ENCODE measurements at regions not wholly inside any gene's neighbourhood (a gene's known extent, or its start where the extent isn't known, plus 50 kb on each side); places are given as distances from the start of the nearest gene placed in this dataset.

GRCh38 chr1:69246710-69247109, 321.0 kb upstream of the LRRC7 start:
- H3K9me3 ChIP-seq = no peaks in the 10 kb centered on the region
- H3K36me3 ChIP-seq = no peaks in the 10 kb centered on the region
- H3K4me1 ChIP-seq = no peaks in the 10 kb centered on the region
- intact Hi-C loops (cut with DNase I) = no loop called here
- H3K27ac ChIP-seq = no peak overlapping the region
- H3K27me3 ChIP-seq = no peaks in the 10 kb centered on the region
- H3K4me3 ChIP-seq = no peak overlapping the region
- ATAC-seq (no peak), DNase-seq (no peak)
- WGBS, 2 donors = 59 to 79% methylated on average over 2 of the region's 2 CpGs
- TF ChIP-seq, protein P1, sequence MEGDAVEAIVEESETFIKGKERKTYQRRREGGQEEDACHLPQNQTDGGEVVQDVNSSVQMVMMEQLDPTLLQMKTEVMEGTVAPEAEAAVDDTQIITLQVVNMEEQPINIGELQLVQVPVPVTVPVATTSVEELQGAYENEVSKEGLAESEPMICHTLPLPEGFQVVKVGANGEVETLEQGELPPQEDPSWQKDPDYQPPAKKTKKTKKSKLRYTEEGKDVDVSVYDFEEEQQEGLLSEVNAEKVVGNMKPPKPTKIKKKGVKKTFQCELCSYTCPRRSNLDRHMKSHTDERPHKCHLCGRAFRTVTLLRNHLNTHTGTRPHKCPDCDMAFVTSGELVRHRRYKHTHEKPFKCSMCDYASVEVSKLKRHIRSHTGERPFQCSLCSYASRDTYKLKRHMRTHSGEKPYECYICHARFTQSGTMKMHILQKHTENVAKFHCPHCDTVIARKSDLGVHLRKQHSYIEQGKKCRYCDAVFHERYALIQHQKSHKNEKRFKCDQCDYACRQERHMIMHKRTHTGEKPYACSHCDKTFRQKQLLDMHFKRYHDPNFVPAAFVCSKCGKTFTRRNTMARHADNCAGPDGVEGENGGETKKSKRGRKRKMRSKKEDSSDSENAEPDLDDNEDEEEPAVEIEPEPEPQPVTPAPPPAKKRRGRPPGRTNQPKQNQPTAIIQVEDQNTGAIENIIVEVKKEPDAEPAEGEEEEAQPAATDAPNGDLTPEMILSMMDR (IDR thresholded peaks at IDR 0.05) = no peak

DNA sequence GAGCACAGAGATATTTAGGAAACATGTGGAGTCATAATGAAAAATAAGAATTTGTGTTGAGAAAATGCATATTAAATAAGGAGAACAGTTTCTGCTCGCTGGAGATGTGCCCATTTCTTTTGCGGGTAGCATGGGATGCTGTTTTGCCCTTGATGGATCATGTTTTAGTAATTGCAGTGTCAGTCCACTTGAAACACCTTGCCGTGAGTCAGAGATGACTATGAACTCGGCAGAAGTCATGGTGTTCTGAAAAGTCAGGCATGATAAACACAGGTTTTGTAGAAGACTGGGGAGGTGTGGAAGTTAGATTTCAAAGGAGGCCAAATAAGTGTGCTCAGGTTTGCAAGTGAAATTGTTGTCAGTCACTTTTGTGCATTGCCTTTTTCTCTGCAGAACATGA, 315.0 kb upstream of the LRRC7 start:
- 66 to 82% methylated on average over 4 of the region's 4 CpGs for WGBS, 2 donors
- ATAC-seq (no peak), DNase-seq (no peak)
- H3K9me3 ChIP-seq = no peaks in the 10 kb centered on the region
- no peaks in the 10 kb centered on the region for H3K36me3 ChIP-seq
- intact Hi-C loops (cut with DNase I) = no loop called here
- H3K4me1 ChIP-seq = no peaks in the 10 kb centered on the region
- TF ChIP-seq, protein P1 (IDR thresholded peaks at IDR 0.05) = no peak
- no peak overlapping the region for H3K4me3 ChIP-seq
- H3K27me3 ChIP-seq = no peaks in the 10 kb centered on the region
- H3K27ac ChIP-seq = no peak overlapping the region

- Histone ChIP-seq H3K4me3 (no peak overlapping the region), H3K36me3 (no peaks in the 10 kb centered on the region), H3K9me3 (no peaks in the 10 kb centered on the region), H3K27me3 (no peaks in the 10 kb centered on the region), H3K27ac (no peak overlapping the region), H3K4me1 (no peaks in the 10 kb centered on the region)
- no peak for ATAC-seq
- intact Hi-C loops (cut with DNase I) = no loop called here
- TF ChIP-seq, protein P1 (IDR thresholded peaks at IDR 0.05) = no peak
- WGBS, 2 donors = 90% methylated on average over 1 of the region's 1 CpG
- DNase-seq = no peak
Observed at GRCh38 chr1:69256036-69256435, 311.7 kb upstream of the LRRC7 start.

DNA sequence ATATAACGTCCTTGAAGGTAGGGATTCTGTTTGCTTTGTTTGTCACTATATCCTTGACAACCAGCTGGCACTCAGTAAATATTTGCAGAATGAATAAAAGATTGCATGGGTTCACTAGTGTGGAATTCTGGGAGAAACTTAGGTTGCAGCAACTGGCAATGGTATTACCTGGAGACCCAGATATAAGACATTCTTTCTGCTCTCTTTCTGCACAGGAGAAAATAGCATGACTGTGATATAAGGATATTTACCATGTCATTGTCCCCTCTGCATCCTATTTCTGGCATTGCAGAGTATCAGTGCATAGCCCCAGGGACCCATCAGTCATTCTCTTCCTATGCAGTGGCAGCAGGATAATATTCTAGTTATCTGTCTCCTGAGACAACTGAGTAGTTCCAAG, 308.9 kb upstream of the LRRC7 start:
- WGBS, 2 donors = 30 to 41% methylated on average over 1 of the region's 1 CpG
- no peaks in the 10 kb centered on the region for H3K9me3 ChIP-seq
- ATAC-seq (no peak), DNase-seq (no peak)
- H3K4me1 ChIP-seq = peaks cover 0 to 2% (median 0%) of the 10 kb centered on the region in 9 donors
- H3K27me3 ChIP-seq = no peaks in the 10 kb centered on the region
- no peaks in the 10 kb centered on the region for H3K36me3 ChIP-seq
- no peak overlapping the region for H3K4me3 ChIP-seq
- TF ChIP-seq, protein P1 (IDR thresholded peaks at IDR 0.05) = no peak
- no peak overlapping the region for H3K27ac ChIP-seq
- intact Hi-C loops (cut with DNase I) = no loop called here

All from heart right ventricle (tissue), 16 donors.